Activated CD4-positive, alpha-beta T cell treated with anti-CD3 and anti-CD28 coated beads, Interleukin-2, Interleukin-4, amounts not matched to agents 100 ng/mL and 50 ng/mL, durations not matched to agents 16 hours and 8 hours (primary cell): ENCODE measurements at regions not wholly inside any gene's neighbourhood (a gene's known extent, or its start where the extent isn't known, plus 50 kb on each side); places are given as distances from the start of the nearest gene placed in this dataset.
A peak's percentile ranks its signal among the peaks of the same experiment; 100 is the strongest.
"Not testable (repeated sequence)": the region's sequence is repeated elsewhere in the genome, so short reads cannot be mapped to it uniquely, and the experiment has no call there.

Experiments used
- DNase-seq: peaks from one replicate; pipeline ENCODE4 v3.0.0-alpha.2; 2020; ENCODE audit warnings: low spot score

- DNase-seq, result no peak
Observed at GRCh38 chr20:53695797-53696527, 102.3 kb upstream of the ZNF217 start.

- DNase-seq, result peak; percentile 34
Observed at GRCh38 chr20:53693262-53693871, 99.7 kb upstream of the ZNF217 start.

- peak; percentile 11 for DNase-seq
Observed at GRCh38 chr20:53692465-53693067, 98.9 kb upstream of the ZNF217 start.

GRCh38 chr20:53691811-53692192 lies 98.2 kb upstream of the ZNF217 start:
- DNase-seq, result no peak

GRCh38 chr20:53691060-53691810 lies 97.6 kb upstream of the ZNF217 start:
- DNase-seq, result no peak

- no peak for DNase-seq
Observed at GRCh38 chr20:53688085-53688484, 94.4 kb upstream of the ZNF217 start.

- no peak for DNase-seq
Observed at GRCh38 chr20:53685070-53685595, 91.5 kb upstream of the ZNF217 start.

GRCh38 chr20:53683506-53683905 lies 89.9 kb upstream of the ZNF217 start:
- no peak for DNase-seq

GRCh38 chr20:53681352-53682212 lies 87.9 kb upstream of the ZNF217 start:
- no peak for DNase-seq

GRCh38 chr20:53679597-53680309 lies 86.1 kb upstream of the ZNF217 start:
- no peak for DNase-seq

GRCh38 chr20:53678990-53679596 lies 85.5 kb upstream of the ZNF217 start:
- no peak for DNase-seq

GRCh38 chr20:53678315-53678989 lies 84.8 kb upstream of the ZNF217 start:
- no peak for DNase-seq

GRCh38 chr20:53677447-53678314 lies 84.0 kb upstream of the ZNF217 start:
- peak; percentile 47 for DNase-seq

- no peak for DNase-seq
Observed at GRCh38 chr20:53676987-53677386, 83.3 kb upstream of the ZNF217 start.

GRCh38 chr20:53676519-53676822 lies 82.8 kb upstream of the ZNF217 start:
- no peak for DNase-seq

GRCh38 chr20:53672484-53673129 lies 79.0 kb upstream of the ZNF217 start:
- no peak for DNase-seq

GRCh38 chr20:53671370-53671769 lies 77.7 kb upstream of the ZNF217 start:
- DNase-seq, result no peak

- DNase-seq, result not testable (repeated sequence)
Observed at GRCh38 chr20:53669517-53670313, 76.1 kb upstream of the ZNF217 start.
